ENCODE measurements at regions not wholly inside any gene's neighbourhood (a gene's known extent, or its start where the extent isn't known, plus 50 kb on each side); places are given as distances from the start of the nearest gene placed in this dataset.

DNA sequence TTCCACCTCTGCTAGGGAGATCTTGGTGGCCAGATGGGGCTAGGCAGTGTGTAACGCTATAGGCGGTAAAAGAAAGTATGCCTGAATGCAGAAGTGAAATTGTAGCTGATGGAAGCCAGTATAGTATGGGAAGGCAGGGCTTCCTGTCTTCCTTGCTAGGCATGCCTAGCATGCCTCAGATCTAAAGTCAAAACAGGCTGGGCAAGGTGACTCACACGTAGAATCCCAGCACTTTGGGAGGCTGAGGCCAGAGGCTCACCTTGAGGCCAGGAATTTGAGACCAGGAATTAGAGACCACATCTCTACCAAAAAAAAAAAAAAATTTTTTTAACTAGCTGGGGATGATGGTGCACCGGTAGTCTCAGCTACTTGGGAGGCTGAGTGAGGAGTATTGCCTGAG is 281.7 kb upstream of the MTNR1B start:
- TF ChIP-seq, protein P1, sequence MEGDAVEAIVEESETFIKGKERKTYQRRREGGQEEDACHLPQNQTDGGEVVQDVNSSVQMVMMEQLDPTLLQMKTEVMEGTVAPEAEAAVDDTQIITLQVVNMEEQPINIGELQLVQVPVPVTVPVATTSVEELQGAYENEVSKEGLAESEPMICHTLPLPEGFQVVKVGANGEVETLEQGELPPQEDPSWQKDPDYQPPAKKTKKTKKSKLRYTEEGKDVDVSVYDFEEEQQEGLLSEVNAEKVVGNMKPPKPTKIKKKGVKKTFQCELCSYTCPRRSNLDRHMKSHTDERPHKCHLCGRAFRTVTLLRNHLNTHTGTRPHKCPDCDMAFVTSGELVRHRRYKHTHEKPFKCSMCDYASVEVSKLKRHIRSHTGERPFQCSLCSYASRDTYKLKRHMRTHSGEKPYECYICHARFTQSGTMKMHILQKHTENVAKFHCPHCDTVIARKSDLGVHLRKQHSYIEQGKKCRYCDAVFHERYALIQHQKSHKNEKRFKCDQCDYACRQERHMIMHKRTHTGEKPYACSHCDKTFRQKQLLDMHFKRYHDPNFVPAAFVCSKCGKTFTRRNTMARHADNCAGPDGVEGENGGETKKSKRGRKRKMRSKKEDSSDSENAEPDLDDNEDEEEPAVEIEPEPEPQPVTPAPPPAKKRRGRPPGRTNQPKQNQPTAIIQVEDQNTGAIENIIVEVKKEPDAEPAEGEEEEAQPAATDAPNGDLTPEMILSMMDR (IDR thresholded peaks at IDR 0.05; ENCODE audit: control extremely low read depth, extremely low read depth, low read depth, missing control alignments) = no peak
- DNase-seq (ENCODE audit: extremely low spot score) = no peak
- ChIA-PET POLR2A (no interaction called here), CTCF (interaction anchor here (1.0 to 1.7 kb wide), 3 partner anchors 14 to 382 kb away, joined by 3 to 4 read pairs (median 3); no protein-coding TSS in a partner anchor)

DNA sequence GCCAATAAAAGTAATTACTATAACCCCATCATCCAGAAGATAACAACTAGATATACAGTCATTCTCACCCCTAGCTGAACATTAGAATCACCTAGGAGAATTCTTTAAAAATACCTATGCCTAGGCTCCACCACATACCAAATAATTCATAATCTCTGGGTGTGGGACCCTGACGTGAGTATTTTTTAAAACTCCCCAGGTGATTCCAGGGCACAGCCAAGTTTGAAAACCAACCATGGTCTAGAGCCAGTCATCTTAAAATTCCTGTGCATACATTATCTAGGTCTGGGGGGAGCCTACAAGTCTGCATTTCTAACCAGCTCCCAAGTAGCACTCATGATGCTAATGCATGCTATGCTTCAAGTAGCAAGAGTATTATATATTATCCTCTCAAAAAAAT is 281.0 kb upstream of the MTNR1B start:
- DNase-seq (ENCODE audit: extremely low spot score) = no peak
- TF ChIP-seq, protein P1 (IDR thresholded peaks at IDR 0.05; ENCODE audit: control extremely low read depth, extremely low read depth, low read depth, missing control alignments) = no peak
- ChIA-PET CTCF (interaction anchor here (1.0 to 1.7 kb wide), 2 partner anchors 13 to 382 kb away, joined by 3 read pairs; no protein-coding TSS in a partner anchor), POLR2A (no interaction called here)

DNA sequence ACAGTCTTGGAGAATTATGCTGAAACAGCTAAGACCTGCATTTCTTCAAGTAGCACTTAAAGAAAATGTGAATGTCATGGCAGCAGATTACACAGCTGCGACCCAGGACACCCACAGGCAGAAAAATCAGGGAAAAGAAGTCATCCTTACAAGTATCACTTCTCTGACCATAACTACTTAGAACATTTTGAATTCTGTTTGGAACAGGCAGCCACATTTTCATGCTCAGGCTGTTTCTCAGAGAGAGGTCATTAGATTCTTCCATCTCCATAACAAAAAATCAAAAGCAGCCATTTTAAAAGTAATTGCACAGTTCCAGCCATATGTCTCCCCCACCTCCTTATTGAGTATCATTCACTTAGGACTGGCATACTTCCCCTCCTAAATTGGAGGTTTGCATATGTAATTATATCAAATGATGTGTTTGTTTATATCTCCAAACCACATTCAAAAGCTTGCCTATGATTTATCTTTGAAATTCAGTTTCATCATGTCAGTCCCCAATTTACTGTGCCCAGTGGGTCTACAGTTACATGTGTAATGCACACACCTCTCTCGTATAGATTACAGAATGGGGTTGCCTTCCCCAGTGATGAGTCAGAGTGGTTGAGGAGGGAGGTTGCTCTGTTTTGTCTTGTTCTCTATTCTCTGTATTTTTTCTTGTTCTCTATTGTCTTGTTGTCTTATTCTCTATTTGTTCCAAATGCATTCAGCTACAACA is 276.5 kb upstream of the MTNR1B start:
- CTCF ChIA-PET = no interaction called here
- TF ChIP-seq, protein P1 (IDR thresholded peaks at IDR 0.05; ENCODE audit: control extremely low read depth, extremely low read depth, low read depth, missing control alignments) = no peak
- no peak for DNase-seq (ENCODE audit: extremely low spot score)
- POLR2A ChIA-PET = no interaction called here

DNA sequence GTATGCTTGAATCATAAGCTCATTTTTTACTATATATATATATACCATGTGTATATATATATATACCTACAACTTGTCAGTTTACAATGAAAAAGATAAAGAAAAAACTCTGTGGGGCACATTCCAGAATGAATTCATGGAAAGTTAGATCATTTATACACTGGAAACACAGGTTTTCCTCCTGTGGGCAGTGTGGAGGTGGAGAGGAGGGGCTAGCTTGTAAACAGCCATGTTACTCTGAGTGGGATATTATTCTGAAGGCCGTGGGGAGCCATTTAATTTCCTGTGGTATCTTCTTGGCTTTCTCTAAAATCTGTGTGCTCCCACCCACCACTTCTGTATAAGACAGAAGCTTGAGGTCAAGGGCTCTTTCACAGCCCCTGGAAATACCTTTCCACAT is 273.4 kb upstream of the MTNR1B start:
- TF ChIP-seq, protein P1 (IDR thresholded peaks at IDR 0.05; ENCODE audit: control extremely low read depth, extremely low read depth, low read depth, missing control alignments) = no peak
- CTCF ChIA-PET = interaction anchor here (1.4 kb wide), 1 partner anchor 11 kb away, joined by 4 read pairs; no protein-coding TSS in a partner anchor
- no peak for DNase-seq (ENCODE audit: extremely low spot score)
- POLR2A ChIA-PET = no interaction called here

DNA sequence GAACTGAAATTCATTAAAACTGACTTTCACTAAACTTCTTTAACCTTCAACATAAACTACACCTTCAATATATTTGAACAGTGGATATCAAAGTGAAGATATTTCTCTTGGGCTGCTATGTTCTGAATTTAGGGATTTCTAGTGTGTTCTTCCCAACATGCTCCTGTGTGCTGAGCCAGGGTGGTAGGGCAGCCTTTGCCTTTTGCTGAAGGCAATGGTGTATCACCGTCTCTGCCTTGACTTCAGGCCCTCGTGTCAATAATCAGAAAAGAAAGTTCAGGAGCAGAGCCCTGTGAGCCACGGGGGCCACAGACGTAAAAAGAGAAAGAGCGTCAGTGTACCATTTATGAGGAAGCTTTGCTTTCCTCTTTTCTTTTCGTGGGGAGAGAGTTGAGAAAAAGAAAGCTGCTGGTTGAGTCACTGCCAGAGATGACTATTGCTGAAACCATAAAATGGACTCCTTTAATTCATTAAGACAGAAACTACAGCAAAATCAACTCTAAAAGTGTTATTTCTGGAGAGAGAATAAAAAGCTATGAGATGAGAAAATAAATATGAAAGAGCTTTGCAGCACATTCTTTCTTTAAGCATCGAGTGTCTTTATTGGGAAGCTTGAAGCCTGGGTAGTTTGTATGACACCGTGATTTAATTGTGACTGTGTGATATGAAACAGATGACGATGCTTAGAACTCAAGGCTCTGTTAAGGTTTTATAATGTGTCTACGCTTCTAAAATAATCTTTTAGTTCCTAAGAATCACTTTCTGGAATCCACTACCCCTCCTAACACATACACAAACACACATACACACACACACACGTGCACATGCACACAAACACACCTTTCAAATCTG is 271.8 kb upstream of the MTNR1B start:
- TF ChIP-seq, protein P1 (IDR thresholded peaks at IDR 0.05; ENCODE audit: control extremely low read depth, extremely low read depth, low read depth, missing control alignments) = no peak
- DNase-seq (ENCODE audit: extremely low spot score) = no peak
- ChIA-PET POLR2A (no interaction called here), CTCF (interaction anchor here (1.3 kb wide), 1 partner anchor 25 kb away, joined by 4 read pairs; no protein-coding TSS in a partner anchor)

DNA sequence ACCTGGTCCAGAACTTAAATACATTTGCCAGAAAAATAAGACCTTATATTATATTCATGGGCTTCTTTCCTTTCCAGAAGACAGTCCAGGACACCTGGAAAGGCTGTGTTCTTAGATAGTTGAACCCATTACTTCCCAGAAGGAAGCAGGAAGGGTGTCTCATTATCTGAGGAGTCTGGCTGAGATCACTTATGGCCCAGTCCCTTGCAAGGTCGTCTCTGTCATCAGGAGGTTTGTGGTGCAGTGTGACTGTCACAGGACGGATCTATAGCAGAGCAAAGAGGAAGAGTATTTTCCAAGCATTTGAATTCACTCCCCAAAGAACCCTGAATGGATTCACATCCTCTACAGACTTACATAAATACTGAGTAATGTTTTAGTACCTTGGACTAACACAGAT is 270.7 kb upstream of the MTNR1B start:
- CTCF ChIA-PET = interaction anchor here (1.3 kb wide), 1 partner anchor 26 kb away, joined by 4 read pairs; no protein-coding TSS in a partner anchor

More for the DNA sequence above, 270.7 kb upstream of the MTNR1B start:
- POLR2A ChIA-PET = no interaction called here
- DNase-seq (ENCODE audit: extremely low spot score) = no peak
- TF ChIP-seq, protein P1 (IDR thresholded peaks at IDR 0.05; ENCODE audit: control extremely low read depth, extremely low read depth, low read depth, missing control alignments) = no peak
